Activated naive CD8-positive, alpha-beta T cell (primary cell): ENCODE measurements at regions not wholly inside any gene's neighbourhood (a gene's known extent, or its start where the extent isn't known, plus 50 kb on each side); places are given as distances from the start of the nearest gene placed in this dataset.
"Not testable (repeated sequence)": the region's sequence is repeated elsewhere in the genome, so short reads cannot be mapped to it uniquely, and the experiment has no call there.

Experiments used
- H3K27ac Mint-ChIP-seq: one replicate; pipeline ENCODE4 v1.8.0; 2021; ENCODE audit warnings: mixed read lengths
- H3K27me3 Mint-ChIP-seq: one replicate; pipeline ENCODE4 v1.8.0; 2021; ENCODE audit warnings: mixed read lengths
- H3K36me3 Mint-ChIP-seq: one replicate; pipeline ENCODE4 v1.8.0; 2021; ENCODE audit warnings: mixed read lengths
- H3K4me1 Mint-ChIP-seq: one replicate; pipeline ENCODE4 v1.8.0; 2021; ENCODE audit warnings: low read depth, mixed read lengths
- H3K4me3 Mint-ChIP-seq: one replicate; pipeline ENCODE4 v1.8.0; 2021; ENCODE audit warnings: mild to moderate bottlenecking, mixed read lengths
- H3K9me3 Mint-ChIP-seq: one replicate; pipeline ENCODE4 v1.8.0; 2021; ENCODE audit warnings: low read depth, mixed read lengths

DNA sequence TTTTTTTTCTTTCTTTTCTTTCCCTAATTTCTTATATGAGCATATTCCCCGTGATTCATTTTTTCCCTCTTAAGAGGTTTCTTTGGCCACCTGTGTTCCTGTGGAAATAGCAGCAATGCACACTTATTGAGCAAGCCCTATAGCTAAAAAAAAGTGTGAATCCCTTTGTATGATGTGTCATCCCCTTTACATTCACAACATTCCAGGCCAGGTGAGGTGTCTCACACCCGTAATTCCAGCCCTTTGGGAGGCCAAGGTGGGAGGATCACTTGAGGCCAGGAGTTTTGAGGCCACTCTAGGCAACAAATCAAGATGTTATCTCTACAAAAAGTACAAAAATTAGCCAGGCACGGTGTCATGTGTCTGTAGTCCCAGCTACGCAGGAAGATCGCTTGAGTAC is 700.4 kb upstream of the TBX3 start:
- no peaks in the 10 kb centered on the region for H3K36me3 Mint-ChIP-seq

DNA sequence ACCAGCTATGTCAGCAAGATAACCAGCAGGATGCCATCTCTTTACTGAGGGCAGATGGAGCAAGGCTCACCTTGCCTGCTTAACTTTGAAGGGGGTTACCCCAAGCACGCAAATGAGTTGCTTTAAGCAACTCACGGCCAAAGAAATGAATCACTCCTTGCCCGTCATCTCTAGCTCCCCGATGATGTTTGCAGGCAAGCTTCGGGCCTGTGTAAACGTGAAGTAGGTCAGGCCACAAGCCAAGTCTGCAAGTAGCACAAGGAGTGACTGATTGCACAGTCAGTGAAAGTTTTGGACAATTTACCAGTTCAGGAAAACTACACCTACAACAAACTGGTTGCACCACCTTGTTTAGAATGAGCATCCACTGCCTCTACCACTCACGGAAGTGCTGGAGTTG is 699.7 kb upstream of the TBX3 start:
- no peaks in the 10 kb centered on the region for H3K36me3 Mint-ChIP-seq
- H3K4me3 Mint-ChIP-seq, result no peak overlapping the region
- H3K27me3 Mint-ChIP-seq, result peaks cover 5% of the 10 kb centered on the region
- no peak overlapping the region for H3K27ac Mint-ChIP-seq
- H3K4me1 Mint-ChIP-seq, result no peaks in the 10 kb centered on the region
- H3K9me3 Mint-ChIP-seq, result no peaks in the 10 kb centered on the region

More for the DNA sequence above, 700.4 kb upstream of the TBX3 start:
- Mint-ChIP-seq H3K27ac (no peak overlapping the region), H3K27me3 (peaks cover 6% of the 10 kb centered on the region), H3K4me1 (no peaks in the 10 kb centered on the region), H3K9me3 (no peaks in the 10 kb centered on the region), H3K4me3 (no peak overlapping the region)

DNA sequence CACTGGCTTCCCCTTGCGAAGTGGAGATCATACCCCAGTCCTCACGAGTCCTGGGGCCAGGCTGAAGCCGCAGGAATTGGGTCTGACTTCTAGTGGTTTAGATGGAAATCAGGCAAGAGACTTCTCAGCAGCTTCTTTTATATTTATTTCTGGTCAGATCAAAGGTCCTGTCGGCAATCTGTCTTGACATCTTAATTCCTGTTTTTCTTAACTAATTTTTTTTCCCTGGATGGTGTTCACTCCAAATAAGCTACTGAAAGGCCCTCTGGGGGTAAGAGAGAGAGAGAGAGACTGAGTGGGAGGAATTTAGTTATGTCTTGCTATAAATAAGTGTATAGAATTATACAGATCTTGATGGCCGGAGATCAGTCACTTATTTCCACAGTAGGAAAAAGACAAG is 698.7 kb upstream of the TBX3 start:
- Mint-ChIP-seq H3K27ac (no peak overlapping the region), H3K4me3 (no peak overlapping the region), H3K4me1 (no peaks in the 10 kb centered on the region), H3K36me3 (no peaks in the 10 kb centered on the region), H3K9me3 (no peaks in the 10 kb centered on the region), H3K27me3 (peaks cover 4% of the 10 kb centered on the region)

DNA sequence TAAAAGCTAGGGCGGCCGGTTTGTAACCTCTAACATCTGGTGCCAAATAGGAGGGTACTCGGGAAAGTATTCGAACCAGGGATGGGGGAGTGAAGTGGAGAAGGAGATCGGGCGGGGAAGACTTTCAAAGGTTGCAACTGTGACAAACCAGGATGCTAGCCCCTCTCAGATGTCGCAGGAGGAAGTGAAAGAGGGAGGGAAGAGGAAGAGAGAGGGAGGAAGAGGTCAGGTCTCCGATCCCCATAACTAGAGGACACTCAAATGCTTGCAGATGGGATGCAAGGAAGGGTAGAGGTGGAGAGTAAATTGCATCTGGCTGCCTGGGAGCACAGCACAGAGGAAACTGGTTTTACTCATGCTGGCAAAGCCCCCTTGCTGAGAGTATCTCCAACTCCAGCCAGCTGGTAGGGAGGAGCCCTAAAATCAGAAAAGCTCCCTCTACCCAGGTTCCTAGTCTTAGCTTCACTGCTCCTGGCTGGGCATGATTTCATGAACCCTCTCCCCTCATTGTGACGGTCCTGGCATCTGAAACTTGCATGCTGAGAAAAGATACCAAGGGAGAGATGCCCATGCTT is 696.7 kb upstream of the TBX3 start:
- H3K36me3 Mint-ChIP-seq, result no peaks in the 10 kb centered on the region
- no peaks in the 10 kb centered on the region for H3K9me3 Mint-ChIP-seq
- no peaks in the 10 kb centered on the region for H3K4me1 Mint-ChIP-seq
- no peak overlapping the region for H3K4me3 Mint-ChIP-seq
- H3K27me3 Mint-ChIP-seq, result peaks cover 2% of the 10 kb centered on the region
- no peak overlapping the region for H3K27ac Mint-ChIP-seq

DNA sequence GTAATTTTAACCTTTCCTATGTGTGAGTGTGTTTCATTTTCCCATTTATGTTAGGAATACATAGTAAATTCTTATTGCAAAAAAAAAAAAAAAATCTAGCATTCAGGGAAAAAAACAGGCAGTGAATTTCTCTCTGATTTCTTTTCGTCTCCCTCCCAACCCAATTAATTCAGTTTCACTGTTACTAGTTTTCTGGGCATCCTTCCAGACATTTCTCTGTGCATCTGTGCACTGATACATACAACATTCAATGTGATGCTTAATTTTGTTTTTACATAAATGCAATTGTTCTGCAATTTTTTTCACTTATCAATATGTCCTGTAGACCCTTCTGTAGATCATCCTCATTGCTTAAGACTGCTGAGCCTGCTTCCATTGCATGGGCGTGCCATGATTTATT is 694.3 kb upstream of the TBX3 start:
- Mint-ChIP-seq H3K27me3 (peaks cover 1% of the 10 kb centered on the region), H3K4me1 (peaks cover 7% of the 10 kb centered on the region), H3K9me3 (no peaks in the 10 kb centered on the region), H3K4me3 (no peak overlapping the region), H3K27ac (no peak overlapping the region), H3K36me3 (no peaks in the 10 kb centered on the region)

DNA sequence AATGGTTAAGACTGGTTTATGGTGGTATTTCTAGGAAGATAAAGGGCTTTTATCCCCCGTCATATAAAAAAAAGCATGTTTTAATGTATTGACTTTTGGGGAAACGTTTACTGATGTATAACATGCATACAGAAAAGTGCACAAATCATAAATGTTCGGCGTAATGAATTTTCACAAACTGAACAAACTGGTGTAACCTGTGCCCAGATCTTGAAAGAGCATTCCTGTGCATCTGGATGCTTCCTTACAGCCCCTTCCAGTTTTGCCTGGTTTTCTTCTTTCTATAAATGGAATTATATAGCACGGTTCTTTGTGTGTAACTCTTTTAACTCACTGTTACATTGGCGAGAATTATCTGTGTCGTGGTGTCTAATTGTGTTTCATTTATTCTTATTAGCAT is 693.8 kb upstream of the TBX3 start:
- Mint-ChIP-seq H3K4me3 (no peak overlapping the region), H3K27me3 (no peaks in the 10 kb centered on the region), H3K4me1 (peaks cover 7% of the 10 kb centered on the region), H3K36me3 (no peaks in the 10 kb centered on the region), H3K27ac (no peak overlapping the region), H3K9me3 (no peaks in the 10 kb centered on the region)

DNA sequence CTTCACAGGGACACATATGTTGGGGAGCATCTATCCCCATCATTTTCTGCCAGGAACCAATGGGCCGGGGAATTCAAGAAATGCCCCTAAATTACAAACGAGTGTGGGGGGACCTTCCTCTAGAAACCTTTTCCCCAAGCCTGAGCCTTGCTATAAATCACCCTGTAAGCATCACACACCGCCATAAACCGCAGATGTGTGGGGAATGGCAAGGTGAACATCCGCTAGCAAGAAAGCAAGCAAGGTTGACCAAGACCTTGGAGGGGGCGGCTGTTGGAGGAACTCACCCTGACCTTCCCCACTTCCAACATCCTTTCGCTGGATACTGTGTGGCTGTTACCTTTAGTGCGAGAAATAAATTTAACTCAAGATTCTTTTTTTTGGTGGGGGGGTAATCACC is 693.3 kb upstream of the TBX3 start:
- Mint-ChIP-seq H3K4me3 (no peak overlapping the region), H3K4me1 (peaks cover 7% of the 10 kb centered on the region), H3K36me3 (no peaks in the 10 kb centered on the region), H3K27ac (no peak overlapping the region), H3K27me3 (no peaks in the 10 kb centered on the region), H3K9me3 (peaks cover 3% of the 10 kb centered on the region)

DNA sequence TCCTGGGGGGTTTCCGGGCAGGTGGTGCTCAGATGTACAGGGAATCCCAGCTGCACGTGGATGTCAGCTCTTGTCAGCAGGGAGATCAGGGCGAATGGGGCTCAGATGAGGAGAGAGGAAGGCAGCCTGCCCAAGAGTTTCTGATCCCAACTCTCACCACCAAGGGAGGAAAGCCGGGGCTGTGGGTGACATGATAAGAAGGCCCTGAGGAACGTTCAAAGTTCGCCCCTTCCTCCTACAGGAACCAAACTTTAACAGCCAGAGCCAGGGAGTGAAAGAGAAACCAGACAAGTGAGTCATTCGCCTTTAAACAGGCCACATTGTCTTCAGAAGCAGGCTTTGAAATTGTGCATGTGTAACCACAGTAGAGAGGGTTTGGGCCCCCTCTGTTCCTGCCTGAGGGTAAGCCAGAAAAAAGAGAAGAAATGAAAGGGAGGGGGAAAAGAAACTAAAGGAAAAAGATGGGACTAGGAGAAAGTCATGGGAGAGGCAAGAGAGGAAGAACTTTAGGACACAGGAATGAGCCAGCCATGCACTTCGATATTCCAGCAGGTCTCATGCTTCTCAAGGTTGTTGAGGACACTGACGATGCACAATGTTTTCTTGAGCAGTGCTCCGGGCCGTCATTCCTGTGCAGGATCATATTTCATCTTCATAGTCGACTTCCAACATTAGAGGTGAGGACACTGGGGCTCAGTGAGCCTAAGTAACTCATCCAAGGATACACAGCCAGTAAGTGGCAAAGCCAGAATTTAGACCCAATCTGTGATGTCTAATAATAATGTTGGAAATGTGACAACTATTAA is 691.4 kb upstream of the TBX3 start:
- Mint-ChIP-seq H3K4me3 (no peak overlapping the region), H3K27ac (no peak overlapping the region), H3K9me3 (peaks cover 7% of the 10 kb centered on the region), H3K36me3 (no peaks in the 10 kb centered on the region), H3K27me3 (no peaks in the 10 kb centered on the region), H3K4me1 (peaks cover 7% of the 10 kb centered on the region)

DNA sequence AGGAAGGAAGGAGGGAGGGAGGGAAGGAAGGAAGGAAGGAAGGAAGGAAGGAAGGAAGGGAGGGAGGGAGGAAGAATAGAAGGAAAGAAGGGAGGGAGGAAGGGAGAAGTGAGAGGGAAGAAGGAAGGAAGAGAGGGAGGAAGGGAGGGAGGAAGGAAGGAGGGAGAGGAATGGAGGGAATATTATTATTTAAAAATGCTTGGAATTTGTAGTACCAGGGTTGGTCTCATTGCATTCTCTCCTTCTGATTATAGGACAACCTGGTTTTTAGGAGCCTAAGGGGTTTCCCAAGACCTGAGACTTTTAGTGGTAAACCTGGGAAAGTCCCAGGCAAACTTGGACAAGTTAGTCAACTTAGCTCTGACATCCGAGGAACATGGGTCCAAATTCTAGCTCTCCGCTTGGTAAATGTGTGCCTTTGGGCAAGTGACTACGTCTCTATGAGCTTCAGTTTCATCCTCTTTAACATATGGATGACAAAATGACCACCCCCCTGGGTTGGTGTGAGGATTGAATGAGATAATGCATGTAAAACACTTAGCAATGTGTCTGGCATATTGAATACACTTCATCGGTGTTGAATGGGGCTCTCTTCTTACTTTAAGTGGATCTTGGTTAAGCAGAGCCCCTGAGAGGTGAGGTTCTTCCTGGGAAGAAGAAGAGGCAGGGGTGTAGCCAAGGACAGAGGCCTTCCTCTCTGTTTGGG is 690.7 kb upstream of the TBX3 start:
- Mint-ChIP-seq H3K36me3 (no peaks in the 10 kb centered on the region), H3K27ac (no peak overlapping the region), H3K9me3 (peaks cover 11% of the 10 kb centered on the region), H3K4me3 (no peak overlapping the region), H3K4me1 (peaks cover 7% of the 10 kb centered on the region), H3K27me3 (no peaks in the 10 kb centered on the region)

DNA sequence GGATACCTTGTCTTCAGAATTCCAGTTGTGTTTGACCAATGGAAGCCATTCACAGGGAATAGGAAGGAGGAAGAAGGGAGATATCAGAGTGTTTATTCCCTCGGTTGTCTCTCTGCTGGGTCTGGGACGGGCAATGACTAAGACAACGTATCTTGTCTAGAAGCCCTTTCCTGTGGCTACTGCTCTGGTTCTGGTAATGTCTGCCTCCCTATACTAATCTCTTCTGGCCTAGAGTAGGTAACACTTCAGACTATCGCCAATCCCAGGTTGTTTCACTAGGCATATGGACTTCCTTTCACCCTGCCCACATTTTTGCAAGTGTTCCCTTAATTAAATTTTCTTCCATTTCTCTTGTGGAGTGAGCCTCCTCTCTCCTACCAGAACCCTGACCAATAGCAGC is 687.7 kb upstream of the TBX3 start:
- H3K27me3 Mint-ChIP-seq, result peaks cover 2% of the 10 kb centered on the region
- no peak overlapping the region for H3K4me3 Mint-ChIP-seq
- H3K27ac Mint-ChIP-seq, result no peak overlapping the region
- no peaks in the 10 kb centered on the region for H3K36me3 Mint-ChIP-seq
- H3K4me1 Mint-ChIP-seq, result peaks cover 7% of the 10 kb centered on the region
- H3K9me3 Mint-ChIP-seq, result peaks cover 17% of the 10 kb centered on the region

DNA sequence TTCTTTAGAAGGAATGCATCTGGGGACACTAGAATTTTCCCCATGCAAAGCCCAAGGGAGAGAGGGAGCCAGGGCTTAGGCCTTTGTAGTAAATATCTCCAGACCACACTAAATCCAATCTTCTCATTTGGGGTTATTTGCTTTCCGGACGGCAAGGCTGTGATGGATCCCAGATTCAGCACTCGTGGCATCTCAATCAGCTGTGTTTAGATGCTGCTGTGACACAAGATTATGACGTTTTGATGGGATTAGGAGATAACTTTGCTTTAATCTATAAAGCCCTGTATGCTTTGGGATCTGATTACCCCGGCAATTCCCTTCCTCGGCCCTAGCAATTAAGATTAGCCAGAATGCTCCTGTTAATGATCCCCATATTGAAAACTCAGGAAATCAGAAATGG is 686.7 kb upstream of the TBX3 start:
- Mint-ChIP-seq H3K27ac (no peak overlapping the region), H3K27me3 (peaks cover 2% of the 10 kb centered on the region), H3K9me3 (peaks cover 22% of the 10 kb centered on the region), H3K4me1 (peaks cover 7% of the 10 kb centered on the region), H3K4me3 (no peak overlapping the region), H3K36me3 (no peaks in the 10 kb centered on the region)

DNA sequence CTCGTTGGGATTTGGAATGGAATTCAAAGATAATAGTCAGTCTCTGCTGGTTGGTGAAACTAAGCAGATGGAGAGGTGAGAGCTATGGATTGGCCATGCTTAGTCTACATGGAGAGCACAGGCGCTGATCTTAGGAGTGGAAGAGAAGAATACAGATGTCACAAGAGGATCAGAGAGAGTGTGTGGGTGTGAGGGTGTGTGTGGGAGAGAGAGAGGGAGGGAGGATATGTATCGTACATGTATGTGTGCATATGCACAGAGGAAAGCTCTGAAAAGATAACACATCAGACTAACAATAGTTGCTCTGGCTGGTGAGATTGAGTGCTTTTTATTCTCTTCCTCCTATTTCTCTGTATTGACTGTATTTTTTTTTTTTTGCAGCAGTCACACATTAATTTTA is 686.2 kb upstream of the TBX3 start:
- Mint-ChIP-seq H3K36me3 (no peaks in the 10 kb centered on the region), H3K9me3 (peaks cover 25% of the 10 kb centered on the region), H3K27ac (no peak overlapping the region), H3K4me1 (peaks cover 4% of the 10 kb centered on the region), H3K27me3 (peaks cover 3% of the 10 kb centered on the region), H3K4me3 (no peak overlapping the region)

DNA sequence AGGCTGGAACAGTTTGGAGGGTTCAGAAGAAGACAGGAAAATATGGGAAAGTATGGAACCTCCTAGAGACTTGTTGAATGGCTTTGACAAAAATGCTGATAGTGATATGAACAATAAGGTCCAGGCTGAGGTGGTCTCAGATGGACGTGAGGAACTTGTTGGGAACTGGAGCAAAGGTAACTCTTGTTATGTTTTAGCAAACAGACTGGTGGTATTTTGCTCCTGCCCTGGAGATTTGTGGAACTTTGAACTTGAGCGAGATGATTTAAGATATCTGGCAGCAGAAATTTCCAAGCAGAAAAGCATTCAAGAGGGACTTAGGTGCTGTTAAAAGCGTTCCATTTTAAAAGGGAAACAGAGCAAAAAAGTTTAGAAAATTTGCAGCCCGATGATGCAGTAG is 682.3 kb upstream of the TBX3 start:
- not testable (repeated sequence) for H3K36me3 Mint-ChIP-seq, H3K27me3 Mint-ChIP-seq, H3K4me1 Mint-ChIP-seq, H3K27ac Mint-ChIP-seq, H3K4me3 Mint-ChIP-seq
- H3K9me3 Mint-ChIP-seq, result peaks cover 30% of the 10 kb centered on the region

DNA sequence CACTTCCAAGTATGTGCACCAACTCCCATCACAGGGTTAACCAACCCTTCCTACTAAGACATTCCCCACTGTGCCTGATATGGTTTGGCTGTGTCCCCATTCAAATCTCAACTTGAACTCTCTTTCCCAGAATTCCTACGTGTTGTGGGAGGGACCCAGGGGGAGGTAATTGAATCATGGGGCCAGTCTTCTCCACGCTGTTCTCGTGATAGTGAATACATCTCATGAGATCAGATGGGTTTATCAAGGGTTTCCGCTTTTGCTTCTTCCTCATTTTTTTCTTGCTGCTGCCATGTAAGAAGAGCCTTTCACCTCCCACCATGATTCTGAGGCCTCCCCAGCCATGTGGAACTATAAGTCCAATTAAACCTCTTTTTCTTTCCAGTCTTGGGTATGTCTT is 681.8 kb upstream of the TBX3 start:
- not testable (repeated sequence) for H3K4me3 Mint-ChIP-seq, H3K36me3 Mint-ChIP-seq, H3K4me1 Mint-ChIP-seq, H3K27ac Mint-ChIP-seq, H3K27me3 Mint-ChIP-seq
- H3K9me3 Mint-ChIP-seq, result peaks cover 32% of the 10 kb centered on the region

DNA sequence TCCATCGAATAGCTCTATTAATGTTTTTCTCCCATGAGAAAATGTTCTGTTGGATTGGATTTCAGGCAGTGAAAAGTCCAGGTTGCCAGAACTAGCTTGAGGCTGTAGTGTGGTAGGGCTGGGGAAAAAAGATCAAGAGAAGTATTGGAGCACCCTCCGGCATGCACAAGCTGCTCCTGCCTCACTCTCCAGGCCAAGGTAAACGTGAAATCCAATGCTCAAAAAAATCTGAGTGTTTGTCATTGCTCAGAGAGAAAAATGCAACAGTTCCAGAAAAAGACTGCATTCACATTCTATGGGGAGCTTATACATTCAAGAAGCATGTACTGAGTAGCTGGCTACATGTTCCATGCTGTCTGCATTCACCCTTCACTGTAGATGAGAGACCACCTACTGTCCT is 680.9 kb upstream of the TBX3 start:
- Mint-ChIP-seq H3K36me3 (no peaks in the 10 kb centered on the region), H3K27ac (no peak overlapping the region), H3K9me3 (peaks cover 29% of the 10 kb centered on the region), H3K27me3 (peaks cover 3% of the 10 kb centered on the region), H3K4me1 (no peaks in the 10 kb centered on the region), H3K4me3 (no peak overlapping the region)
